Adrenal gland (tissue), 9 donors: ENCODE measurements at regions not wholly inside any gene's neighbourhood (a gene's known extent, or its start where the extent isn't known, plus 50 kb on each side); places are given as distances from the start of the nearest gene placed in this dataset.
A peak's percentile ranks its signal among the peaks of the same experiment; 100 is the strongest.

Experiments
- DNase-seq, 7 donors: peaks; one replicate each; pipeline ENCODE4 v3.0.0-alpha.2; 2019 to 2020
- H3K27ac ChIP-seq, 5 donors: fragments of 200-600 bp; sonication (generic) in 4 of 5; 1 replicate in 3 of 5; 2 replicates in 2 of 5; pipeline versions ENCODE4 v1.5.1 to v1.8.0; 2016 to 2020; ENCODE audit warnings: mild to moderate bottlenecking in 1 of 5
- H3K27me3 ChIP-seq: fragments of 200-600 bp; 2 replicates; pipeline ENCODE4 v1.8.0; 2021
- H3K36me3 ChIP-seq, 2 donors: fragments of 200-600 bp; replicated peaks in 1 of 2; 1 replicate in 1 of 2; 2 replicates in 1 of 2; pipeline versions ENCODE4 v1.5.1 to v1.8.0; 2018 to 2022
- H3K4me1 ChIP-seq, 2 donors: fragments of 200-600 bp; replicated peaks in 1 of 2; 1 replicate in 1 of 2; 2 replicates in 1 of 2; pipeline versions ENCODE4 v1.5.1 to v1.8.0; 2018 to 2021
- H3K4me3 ChIP-seq, 4 donors: fragments of 200-600 bp; sonication (generic) in 3 of 4; one replicate each; pipeline ENCODE4 v1.5.1; 2016 to 2018
- H3K9me3 ChIP-seq, 3 donors: fragments of 200-600 bp; sonication (generic) in 1 of 3; replicated peaks in 1 of 3; 1 replicate in 2 of 3; 2 replicates in 1 of 3; pipeline versions ENCODE4 v1.5.1 to v1.8.0; 2016 to 2021
- POLR2A ChIP-seq, 2 donors: fragments of 450-650 bp; IDR thresholded peaks; one replicate each; pipeline ENCODE4 v1.6.1; 2017; ENCODE audit warnings: antibody characterized with exemption in 2 of 2, mild to moderate bottlenecking in 2 of 2, moderate library complexity in 1 of 2
- WGBS, 4 donors: extraction: QIAGEN DNeasy Blood & Tissue Kit in 2 of 4; methylation state at CpG; one replicate each; pipeline versions ENCODE4 v1.1.5 to v1.1.7; 2013 to 2017; 5-methylcytosine and 5-hydroxymethylcytosine counted together
- intact Hi-C, 2 donors: fragments of 100-400 bp; cut with DNase I; formaldehyde crosslinking; loops; one replicate each; pipeline versions ENCODE4 v1.14.1 to v1.15.0; 2022 to 2023
- TF ChIP-seq, protein P1 (sequence below), 6 experiments: fragments of 450-650 bp in 4 of 6; fragments of 200-600 bp in 2 of 6; sonication (generic) in 1 of 6; IDR thresholded peaks; 1 replicate in 5 of 6; 2 replicates in 1 of 6; pipeline versions ENCODE4 v1.5.1 to v1.8.0; 2016 to 2021; ENCODE audit warnings: antibody characterized with exemption in 6 of 6, mild to moderate bottlenecking in 2 of 6, moderate library complexity in 1 of 6
- donor health status: healthy with polysubstance abuse.
- donor health status: Bipolar disorder and iron deficiency.
- donor health status: DM: yes; HTN: yes; CAD: no.
- donor health status: DM: no; HTN: no; CAD: no.
- donor health status: DM: no; HTN: no; CAD: no.

DNA sequence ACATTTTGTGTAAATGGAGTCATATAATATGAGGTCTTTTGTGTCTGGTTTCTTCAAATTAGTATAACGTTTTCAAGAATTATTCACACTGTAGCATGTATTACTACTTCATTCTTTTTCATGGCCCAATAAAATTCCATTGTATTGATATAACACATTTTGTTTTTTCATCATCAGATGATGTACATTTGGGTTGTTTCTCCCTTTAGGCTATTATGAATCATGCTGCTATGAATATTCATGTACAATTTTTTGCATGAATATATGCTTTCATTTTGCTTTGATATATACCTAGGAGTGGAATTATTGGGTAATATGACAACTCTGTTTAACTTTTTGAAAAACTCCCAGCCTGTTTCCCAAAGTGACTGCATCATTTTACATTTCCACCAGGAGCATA is 220.2 kb downstream of the NR4A2 start:
- Histone ChIP-seq H3K4me1 (no peaks in the 10 kb centered on the region), H3K27me3 (no peaks in the 10 kb centered on the region), H3K36me3 (no peaks in the 10 kb centered on the region), H3K4me3 (no peak overlapping the region), H3K9me3 (no peaks in the 10 kb centered on the region), H3K27ac (no peak overlapping the region)
- 61 to 69% (median 66%) methylated on average over 1 of the region's 1 CpG for WGBS, 4 donors
- no peak for DNase-seq
- TF ChIP-seq POLR2A (IDR thresholded peaks at IDR 0.05) = no peak
- TF ChIP-seq, protein P1, sequence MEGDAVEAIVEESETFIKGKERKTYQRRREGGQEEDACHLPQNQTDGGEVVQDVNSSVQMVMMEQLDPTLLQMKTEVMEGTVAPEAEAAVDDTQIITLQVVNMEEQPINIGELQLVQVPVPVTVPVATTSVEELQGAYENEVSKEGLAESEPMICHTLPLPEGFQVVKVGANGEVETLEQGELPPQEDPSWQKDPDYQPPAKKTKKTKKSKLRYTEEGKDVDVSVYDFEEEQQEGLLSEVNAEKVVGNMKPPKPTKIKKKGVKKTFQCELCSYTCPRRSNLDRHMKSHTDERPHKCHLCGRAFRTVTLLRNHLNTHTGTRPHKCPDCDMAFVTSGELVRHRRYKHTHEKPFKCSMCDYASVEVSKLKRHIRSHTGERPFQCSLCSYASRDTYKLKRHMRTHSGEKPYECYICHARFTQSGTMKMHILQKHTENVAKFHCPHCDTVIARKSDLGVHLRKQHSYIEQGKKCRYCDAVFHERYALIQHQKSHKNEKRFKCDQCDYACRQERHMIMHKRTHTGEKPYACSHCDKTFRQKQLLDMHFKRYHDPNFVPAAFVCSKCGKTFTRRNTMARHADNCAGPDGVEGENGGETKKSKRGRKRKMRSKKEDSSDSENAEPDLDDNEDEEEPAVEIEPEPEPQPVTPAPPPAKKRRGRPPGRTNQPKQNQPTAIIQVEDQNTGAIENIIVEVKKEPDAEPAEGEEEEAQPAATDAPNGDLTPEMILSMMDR (IDR thresholded peaks at IDR 0.05) = no peak
- intact Hi-C loops = no loop called here

- no peak for TF ChIP-seq POLR2A (IDR thresholded peaks at IDR 0.05)
- TF ChIP-seq, protein P1 (IDR thresholded peaks at IDR 0.05) = no peak
- DNase-seq = peak in 2 of 7 donors; percentile 9 to 15
- no peaks in the 10 kb centered on the region for H3K27me3 ChIP-seq
- H3K27ac ChIP-seq = no peak overlapping the region
- no peaks in the 10 kb centered on the region for H3K4me1 ChIP-seq
- no peaks in the 10 kb centered on the region for H3K36me3 ChIP-seq
- no peaks in the 10 kb centered on the region for H3K9me3 ChIP-seq
- 44 to 67% (median 54%) methylated on average over 2 of the region's 2 CpGs for WGBS, 4 donors
- H3K4me3 ChIP-seq = no peak overlapping the region
- intact Hi-C loops = no loop called here
These were observed 221.6 kb downstream of the NR4A2 start for GRCh38 chr2:156110890-156111289.

GRCh38 chr2:156099382-156099781 is 233.1 kb downstream of the NR4A2 start:
- no peak for TF ChIP-seq POLR2A (IDR thresholded peaks at IDR 0.05)
- TF ChIP-seq, protein P1 (IDR thresholded peaks at IDR 0.05) = no peak
- Histone ChIP-seq H3K9me3 (no peaks in the 10 kb centered on the region), H3K36me3 (no peaks in the 10 kb centered on the region), H3K4me3 (no peak overlapping the region), H3K27ac (no peak overlapping the region), H3K4me1 (no peaks in the 10 kb centered on the region), H3K27me3 (no peaks in the 10 kb centered on the region)
- WGBS, 4 donors = 89 to 97% (median 92%) methylated on average over 1 of the region's 1 CpG
- no peak for DNase-seq
- intact Hi-C loops = no loop called here

- Histone ChIP-seq H3K4me3 (no peak overlapping the region), H3K36me3 (no peaks in the 10 kb centered on the region), H3K9me3 (no peaks in the 10 kb centered on the region), H3K27me3 (no peaks in the 10 kb centered on the region), H3K4me1 (no peaks in the 10 kb centered on the region), H3K27ac (no peak overlapping the region)
- intact Hi-C loops = no loop called here
- 59 to 67% (median 65%) methylated on average over 2 of the region's 2 CpGs for WGBS, 4 donors
- DNase-seq = no peak
- no peak for TF ChIP-seq POLR2A (IDR thresholded peaks at IDR 0.05)
- TF ChIP-seq, protein P1 (IDR thresholded peaks at IDR 0.05) = no peak
These were observed 234.0 kb downstream of the NR4A2 start for GRCh38 chr2:156098506-156098905.
